ENCODE measurements at regions not wholly inside any gene's neighbourhood (a gene's known extent, or its start where the extent isn't known, plus 50 kb on each side); places are given as distances from the start of the nearest gene placed in this dataset.

GRCh38 chrX:144275367-144275766, 391.5 kb downstream of the UBE2NL start:
- H3K27ac Mint-ChIP-seq, result no peak overlapping the region
- no peaks in the 10 kb centered on the region for H3K27me3 Mint-ChIP-seq
- H3K4me1 Mint-ChIP-seq, result no peaks in the 10 kb centered on the region
- no peak overlapping the region for H3K4me3 Mint-ChIP-seq
- H3K36me3 Mint-ChIP-seq, result no peaks in the 10 kb centered on the region
- peaks cover 0 to 23% (median 3%) of the 10 kb centered on the region in 3 donors for H3K9me3 Mint-ChIP-seq

GRCh38 chrX:144275843-144276242, 392.0 kb downstream of the UBE2NL start:
- Mint-ChIP-seq H3K27me3 (no peaks in the 10 kb centered on the region), H3K4me3 (no peak overlapping the region)

GRCh38 chrX:144293229-144293628, 409.4 kb downstream of the UBE2NL start:
- H3K9me3 Mint-ChIP-seq, result peaks cover 2 to 25% (median 13%) of the 10 kb centered on the region in 3 donors
- H3K4me3 Mint-ChIP-seq, result no peak overlapping the region
- H3K27ac Mint-ChIP-seq, result no peak overlapping the region
- H3K36me3 Mint-ChIP-seq, result no peaks in the 10 kb centered on the region
- no peaks in the 10 kb centered on the region for H3K27me3 Mint-ChIP-seq
- H3K4me1 Mint-ChIP-seq, result no peaks in the 10 kb centered on the region

More at GRCh38 chrX:144275843-144276242, 392.0 kb downstream of the UBE2NL start:
- Mint-ChIP-seq H3K9me3 (peaks cover 0 to 20% (median 3%) of the 10 kb centered on the region in 3 donors), H3K27ac (no peak overlapping the region), H3K36me3 (no peaks in the 10 kb centered on the region), H3K4me1 (no peaks in the 10 kb centered on the region)

GRCh38 chrX:144295921-144296320, 412.1 kb downstream of the UBE2NL start:
- Mint-ChIP-seq H3K36me3 (no peaks in the 10 kb centered on the region), H3K9me3 (peaks cover 0 to 9% (median 6%) of the 10 kb centered on the region in 3 donors), H3K4me1 (no peaks in the 10 kb centered on the region), H3K27me3 (no peaks in the 10 kb centered on the region), H3K27ac (no peak overlapping the region), H3K4me3 (no peak overlapping the region)

- Mint-ChIP-seq H3K4me1 (no peaks in the 10 kb centered on the region), H3K27me3 (no peaks in the 10 kb centered on the region), H3K4me3 (no peak overlapping the region), H3K36me3 (no peaks in the 10 kb centered on the region), H3K27ac (no peak overlapping the region), H3K9me3 (peaks cover 2 to 13% (median 9%) of the 10 kb centered on the region in 3 donors)
Observed at GRCh38 chrX:144297221-144297620, 413.4 kb downstream of the UBE2NL start.

- Mint-ChIP-seq H3K27ac (no peak overlapping the region), H3K27me3 (no peaks in the 10 kb centered on the region), H3K36me3 (no peaks in the 10 kb centered on the region), H3K9me3 (peaks cover 0 to 2% (median 0%) of the 10 kb centered on the region in 3 donors), H3K4me3 (no peak overlapping the region), H3K4me1 (no peaks in the 10 kb centered on the region)
Observed at GRCh38 chrX:144327495-144327894, 443.6 kb downstream of the UBE2NL start.

- H3K36me3 Mint-ChIP-seq, result peaks cover 2% of the 10 kb centered on the region
- peaks cover 0 to 7% (median 2%) of the 10 kb centered on the region in 3 donors for H3K9me3 Mint-ChIP-seq
- H3K27me3 Mint-ChIP-seq, result no peaks in the 10 kb centered on the region
- H3K27ac Mint-ChIP-seq, result no peak overlapping the region
- H3K4me3 Mint-ChIP-seq, result no peak overlapping the region
- no peaks in the 10 kb centered on the region for H3K4me1 Mint-ChIP-seq
Observed at GRCh38 chrX:144333429-144333828, 449.6 kb downstream of the UBE2NL start.

- Mint-ChIP-seq H3K27me3 (no peaks in the 10 kb centered on the region), H3K4me3 (no peak overlapping the region), H3K9me3 (peaks cover 0 to 7% (median 2%) of the 10 kb centered on the region in 3 donors), H3K36me3 (peaks cover 2% of the 10 kb centered on the region), H3K27ac (no peak overlapping the region), H3K4me1 (no peaks in the 10 kb centered on the region)
Observed at GRCh38 chrX:144334577-144334976, 450.7 kb downstream of the UBE2NL start.

- peaks cover 2% of the 10 kb centered on the region for H3K36me3 Mint-ChIP-seq
- H3K4me3 Mint-ChIP-seq, result no peak overlapping the region
- no peaks in the 10 kb centered on the region for H3K27me3 Mint-ChIP-seq
- no peaks in the 10 kb centered on the region for H3K4me1 Mint-ChIP-seq
- no peak overlapping the region for H3K27ac Mint-ChIP-seq
- peaks cover 0 to 7% (median 0%) of the 10 kb centered on the region in 3 donors for H3K9me3 Mint-ChIP-seq
Observed at GRCh38 chrX:144335402-144335801, 451.5 kb downstream of the UBE2NL start.

GRCh38 chrX:144379156-144379555, 495.3 kb downstream of the UBE2NL start:
- H3K27ac Mint-ChIP-seq, result no peak overlapping the region
- H3K4me1 Mint-ChIP-seq, result no peaks in the 10 kb centered on the region
- no peak overlapping the region for H3K4me3 Mint-ChIP-seq
- H3K9me3 Mint-ChIP-seq, result peaks cover 5 to 10% (median 8%) of the 10 kb centered on the region in 3 donors
- no peaks in the 10 kb centered on the region for H3K36me3 Mint-ChIP-seq
- H3K27me3 Mint-ChIP-seq, result no peaks in the 10 kb centered on the region

- Mint-ChIP-seq H3K27me3 (no peaks in the 10 kb centered on the region), H3K4me1 (no peaks in the 10 kb centered on the region), H3K9me3 (no peaks in the 10 kb centered on the region), H3K27ac (no peak overlapping the region), H3K4me3 (no peak overlapping the region), H3K36me3 (no peaks in the 10 kb centered on the region)
Observed at GRCh38 chrX:144388738-144389137, 504.9 kb downstream of the UBE2NL start.

All from IgD-negative memory B cell (primary cell).